Prostate gland (tissue), 2 donors: ENCODE measurements at regions not wholly inside any gene's neighbourhood (a gene's known extent, or its start where the extent isn't known, plus 50 kb on each side); places are given as distances from the start of the nearest gene placed in this dataset.

Experiments used
- POLR2A ChIP-seq: fragments of 450-650 bp; IDR thresholded peaks from one replicate; pipeline ENCODE4 v1.6.1; 2016; ENCODE audit warnings: antibody characterized with exemption, mild to moderate bottlenecking
- TF ChIP-seq, protein P1 (sequence below), 4 experiments: fragments of 200-600 bp in 2 of 4; fragments of 450-650 bp in 2 of 4; sonication (generic) in 2 of 4; IDR thresholded peaks; 1 replicate in 3 of 4; 2 replicates in 1 of 4; pipeline ENCODE4 v1.5.1; 2016 to 2019; ENCODE audit warnings: antibody characterized with exemption in 4 of 4, mild to moderate bottlenecking in 2 of 4, moderate library complexity in 2 of 4

DNA sequence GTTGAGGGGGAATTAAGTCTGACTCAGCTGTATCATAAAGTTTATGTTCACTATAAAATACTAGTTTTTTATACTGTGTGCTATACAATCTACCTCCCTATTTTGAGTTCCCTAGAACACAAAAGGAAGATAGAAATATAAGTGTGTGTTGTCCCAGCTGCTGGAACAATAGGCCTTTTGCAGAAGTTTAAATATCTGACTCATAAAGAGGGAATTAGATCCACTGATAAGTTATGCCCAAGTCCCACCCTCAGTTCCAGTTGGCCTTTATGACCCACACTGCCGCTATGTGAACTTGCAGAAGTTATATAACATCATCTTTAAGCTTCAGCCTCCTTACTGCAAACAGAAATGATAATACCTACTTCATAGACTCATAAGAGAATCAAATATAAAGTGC lies 88.5 kb upstream of the DAB2 start:
- TF ChIP-seq, protein P1, sequence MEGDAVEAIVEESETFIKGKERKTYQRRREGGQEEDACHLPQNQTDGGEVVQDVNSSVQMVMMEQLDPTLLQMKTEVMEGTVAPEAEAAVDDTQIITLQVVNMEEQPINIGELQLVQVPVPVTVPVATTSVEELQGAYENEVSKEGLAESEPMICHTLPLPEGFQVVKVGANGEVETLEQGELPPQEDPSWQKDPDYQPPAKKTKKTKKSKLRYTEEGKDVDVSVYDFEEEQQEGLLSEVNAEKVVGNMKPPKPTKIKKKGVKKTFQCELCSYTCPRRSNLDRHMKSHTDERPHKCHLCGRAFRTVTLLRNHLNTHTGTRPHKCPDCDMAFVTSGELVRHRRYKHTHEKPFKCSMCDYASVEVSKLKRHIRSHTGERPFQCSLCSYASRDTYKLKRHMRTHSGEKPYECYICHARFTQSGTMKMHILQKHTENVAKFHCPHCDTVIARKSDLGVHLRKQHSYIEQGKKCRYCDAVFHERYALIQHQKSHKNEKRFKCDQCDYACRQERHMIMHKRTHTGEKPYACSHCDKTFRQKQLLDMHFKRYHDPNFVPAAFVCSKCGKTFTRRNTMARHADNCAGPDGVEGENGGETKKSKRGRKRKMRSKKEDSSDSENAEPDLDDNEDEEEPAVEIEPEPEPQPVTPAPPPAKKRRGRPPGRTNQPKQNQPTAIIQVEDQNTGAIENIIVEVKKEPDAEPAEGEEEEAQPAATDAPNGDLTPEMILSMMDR (IDR thresholded peaks at IDR 0.05), result no peak
- no peak for TF ChIP-seq POLR2A
